Posterior cingulate gyrus (tissue), 11 donors: ENCODE measurements at regions not wholly inside any gene's neighbourhood (a gene's known extent, or its start where the extent isn't known, plus 50 kb on each side); places are given as distances from the start of the nearest gene placed in this dataset.

Source experiments
- DNase-seq, 10 donors: peaks; one replicate each; pipeline versions ENCODE4 v3.0.0 to v3.0.0-alpha.2; 2020 to 2021; ENCODE audit warnings: mixed read lengths in 3 of 10
- intact Hi-C: fragments of 100-400 bp; cut with DNase I; formaldehyde crosslinking; loops from one replicate; pipeline ENCODE4 v1.15.1; 2023

GRCh38 chr13:64033921-64034320, 2618.3 kb upstream of the PCDH20 start:
- DNase-seq: no peak
- intact Hi-C loops: no loop called here

- intact Hi-C loops: no loop called here
- peak in 1 of 10 donors; percentile 27 for DNase-seq
Measured at GRCh38 chr13:64029343-64030093, 2613.9 kb upstream of the PCDH20 start.

GRCh38 chr13:64028551-64028950, 2612.9 kb upstream of the PCDH20 start:
- no peak for DNase-seq
- intact Hi-C loops: no loop called here

- no peak for DNase-seq
- intact Hi-C loops: no loop called here
Measured at GRCh38 chr13:64020126-64020525, 2604.5 kb upstream of the PCDH20 start.

GRCh38 chr13:64007339-64007738, 2591.7 kb upstream of the PCDH20 start:
- intact Hi-C loops: no loop called here
- no peak for DNase-seq

- intact Hi-C loops: no loop called here
- DNase-seq: no peak
Measured at GRCh38 chr13:64000321-64000720, 2584.7 kb upstream of the PCDH20 start.

GRCh38 chr13:63999614-64000305, 2584.1 kb upstream of the PCDH20 start:
- no peak for DNase-seq
- intact Hi-C loops: no loop called here

- no peak for DNase-seq
- intact Hi-C loops: no loop called here
Measured at GRCh38 chr13:63983366-63983765, 2567.7 kb upstream of the PCDH20 start.

GRCh38 chr13:63979951-63980350, 2564.3 kb upstream of the PCDH20 start:
- DNase-seq: no peak
- intact Hi-C loops: no loop called here

GRCh38 chr13:63972328-63972727, 2556.7 kb upstream of the PCDH20 start:
- DNase-seq: no peak
- intact Hi-C loops: no loop called here

GRCh38 chr13:63954683-63955082, 2539.0 kb upstream of the PCDH20 start:
- intact Hi-C loops: no loop called here
- DNase-seq: no peak

- intact Hi-C loops: no loop called here
- no peak for DNase-seq
Measured at GRCh38 chr13:63948045-63948444, 2532.4 kb upstream of the PCDH20 start.

GRCh38 chr13:63944911-63945310, 2529.3 kb upstream of the PCDH20 start:
- DNase-seq: no peak
- intact Hi-C loops: no loop called here

- intact Hi-C loops: no loop called here
- DNase-seq: no peak
Measured at GRCh38 chr13:63942372-63942771, 2526.7 kb upstream of the PCDH20 start.

- intact Hi-C loops: no loop called here
- no peak for DNase-seq
Measured at GRCh38 chr13:63938851-63939250, 2523.2 kb upstream of the PCDH20 start.

GRCh38 chr13:63910511-63910910, 2494.9 kb upstream of the PCDH20 start:
- DNase-seq: peak in 2 of 10 donors; percentile 12 to 61
- intact Hi-C loops: no loop called here

- intact Hi-C loops: no loop called here
- no peak for DNase-seq
Measured at GRCh38 chr13:63909726-63910375, 2494.2 kb upstream of the PCDH20 start.

- intact Hi-C loops: no loop called here
- peak in 1 of 10 donors; percentile 72 for DNase-seq
Measured at GRCh38 chr13:63902141-63902540, 2486.5 kb upstream of the PCDH20 start.

- intact Hi-C loops: no loop called here
- DNase-seq: peak in 1 of 10 donors; percentile 35
Measured at GRCh38 chr13:63901630-63902029, 2486.0 kb upstream of the PCDH20 start.

- DNase-seq: no peak
- intact Hi-C loops: no loop called here
Measured at GRCh38 chr13:63900406-63900805, 2484.8 kb upstream of the PCDH20 start.

GRCh38 chr13:63896321-63896720, 2480.7 kb upstream of the PCDH20 start:
- DNase-seq: no peak
- intact Hi-C loops: no loop called here

GRCh38 chr13:63882052-63882451, 2466.4 kb upstream of the PCDH20 start:
- no peak for DNase-seq
- intact Hi-C loops: no loop called here
